CD4-positive, alpha-beta memory T cell (primary cell): ENCODE measurements at regions not wholly inside any gene's neighbourhood (a gene's known extent, or its start where the extent isn't known, plus 50 kb on each side); places are given as distances from the start of the nearest gene placed in this dataset.
A peak's percentile ranks its signal among the peaks of the same experiment; 100 is the strongest.

Experiments used
- CTCF ChIA-PET: fragments of 350-600 bp; sonication (Branson Sonifier 250); formaldehyde crosslinking; loops from one replicate; lab custom pipeline; 2021; ENCODE audit warnings: inconsistent platforms; ENCODE audit not compliant: partially characterized antibody; lab: Charles Lee
- POLR2A ChIA-PET: fragments of 350-600 bp; sonication (Branson Sonifier 250); formaldehyde crosslinking; loops from one replicate; lab custom pipeline; 2021; ENCODE audit not compliant: partially characterized antibody; lab: Charles Lee
- DNase-seq, 5 donors: peaks; one replicate each; pipeline versions ENCODE4 v3.0.0 to v3.0.0-alpha.2; 2020 to 2022; ENCODE audit warnings: mixed read lengths in 1 of 5
- H3K27ac ChIP-seq: one replicate; pipeline ENCODE4 v1.7.0; 2013; ENCODE audit warnings: low read depth, low read length
- H3K27me3 ChIP-seq: 2 replicates; pipeline ENCODE4 v1.7.0; 2013; ENCODE audit warnings: mild to moderate bottlenecking, low read length, moderate library complexity; ENCODE audit not compliant: insufficient read depth
- H3K36me3 ChIP-seq: 2 replicates; pipeline ENCODE4 v1.7.0; 2013; ENCODE audit warnings: mild to moderate bottlenecking, low read length, moderate library complexity; ENCODE audit not compliant: insufficient read depth
- H3K4me1 ChIP-seq: 2 replicates; pipeline ENCODE4 v1.7.0; 2013; ENCODE audit warnings: mild to moderate bottlenecking, low read length, moderate library complexity; ENCODE audit not compliant: insufficient read depth
- H3K4me3 ChIP-seq, 2 donors: one replicate each; pipeline ENCODE4 v1.7.0; 2013; ENCODE audit warnings: low read length in 2 of 2, mild to moderate bottlenecking in 1 of 2
- H3K9me3 ChIP-seq, 2 donors: one replicate each; pipeline ENCODE4 v1.7.0; 2013; ENCODE audit warnings: low read length in 2 of 2, control low read depth in 1 of 2; ENCODE audit not compliant: control insufficient read depth in 1 of 2
- H3K27ac Mint-ChIP-seq, 7 donors: one replicate each; pipeline ENCODE4 v1.8.0; 2020 to 2021; ENCODE audit warnings: mixed read lengths in 7 of 7, mild to moderate bottlenecking in 6 of 7, inconsistent platforms in 3 of 7, moderate library complexity in 3 of 7
- H3K27me3 Mint-ChIP-seq, 2 donors: one replicate each; pipeline ENCODE4 v1.8.0; 2020 to 2021; ENCODE audit warnings: mixed read lengths in 2 of 2
- H3K36me3 Mint-ChIP-seq, 2 donors: one replicate each; pipeline ENCODE4 v1.8.0; 2020 to 2021; ENCODE audit warnings: mixed read lengths in 2 of 2, inconsistent platforms in 1 of 2, mild to moderate bottlenecking in 1 of 2
- H3K4me1 Mint-ChIP-seq, 4 donors: one replicate each; pipeline ENCODE4 v1.8.0; 2020 to 2021; ENCODE audit warnings: mixed read lengths in 4 of 4, mild to moderate bottlenecking in 1 of 4
- H3K4me3 Mint-ChIP-seq, 8 donors: one replicate each; pipeline ENCODE4 v1.8.0; 2020 to 2021; ENCODE audit warnings: mixed read lengths in 8 of 8, mild to moderate bottlenecking in 7 of 8, moderate library complexity in 6 of 8, inconsistent platforms in 3 of 8
- H3K9me3 Mint-ChIP-seq, 8 donors: one replicate each; pipeline ENCODE4 v1.8.0; 2020 to 2021; ENCODE audit warnings: mixed read lengths in 8 of 8, mild to moderate bottlenecking in 5 of 8, inconsistent platforms in 3 of 8, moderate library complexity in 1 of 8
- intact Hi-C: fragments of 100-400 bp; cut with micrococcal nuclease; formaldehyde crosslinking; loops from one replicate; pipeline ENCODE4 v1.15.1; 2023

- no peaks in the 10 kb centered on the region for H3K4me1 ChIP-seq
- H3K9me3 ChIP-seq: no peaks in the 10 kb centered on the region
- intact Hi-C loops: loop anchor here (2.0 kb wide), 2 partner anchors 34 to 290 kb away; no protein-coding TSS in a partner anchor
- Mint-ChIP-seq H3K4me1 (peaks cover 5 to 10% (median 6%) of the 10 kb centered on the region in 4 donors), H3K36me3 (no peaks in the 10 kb centered on the region), H3K27ac (no peak overlapping the region), H3K27me3 (peaks cover 16 to 32% of the 10 kb centered on the region in 2 donors), H3K4me3 (no peak overlapping the region), H3K9me3 (no peaks in the 10 kb centered on the region)
- H3K27ac ChIP-seq: no peak overlapping the region
- no peak for DNase-seq
- ChIA-PET CTCF (interaction anchor here (0.8 to 2.1 kb wide), 7 partner anchors 9 to 48 kb away, joined by 3 to 5 read pairs (median 3); no protein-coding TSS in a partner anchor), POLR2A (no interaction called here)
- H3K36me3 ChIP-seq: no peaks in the 10 kb centered on the region
- no peak overlapping the region for H3K4me3 ChIP-seq
- no peaks in the 10 kb centered on the region for H3K27me3 ChIP-seq
Observed at GRCh38 chr10:104580321-104580720, 60.8 kb upstream of the SORCS3 start.

- CTCF ChIA-PET: interaction anchor here (0.9 to 2.1 kb wide), 6 partner anchors 8 to 40 kb away, joined by 3 to 5 read pairs (median 4); no protein-coding TSS in a partner anchor
- peaks cover 16 to 32% of the 10 kb centered on the region in 2 donors for H3K27me3 Mint-ChIP-seq
- H3K4me3 Mint-ChIP-seq: peak overlapping the region in 2 of 8 donors; percentile 38 to 60
- intact Hi-C loops: loop anchor here (2.0 kb wide), 2 partner anchors 34 to 290 kb away; no protein-coding TSS in a partner anchor
- Histone ChIP-seq H3K27me3 (no peaks in the 10 kb centered on the region), H3K27ac (no peak overlapping the region), H3K9me3 (no peaks in the 10 kb centered on the region), H3K36me3 (no peaks in the 10 kb centered on the region), H3K4me3 (no peak overlapping the region), H3K4me1 (no peaks in the 10 kb centered on the region)
- no peaks in the 10 kb centered on the region for H3K36me3 Mint-ChIP-seq
- no peaks in the 10 kb centered on the region for H3K9me3 Mint-ChIP-seq
- peaks cover 6 to 13% (median 9%) of the 10 kb centered on the region in 4 donors for H3K4me1 Mint-ChIP-seq
- peak; percentile 48 to 62 (median 60) for DNase-seq
- H3K27ac Mint-ChIP-seq: peak overlapping the region in 2 of 7 donors; percentile 0 to 10
- POLR2A ChIA-PET: no interaction called here
Observed at GRCh38 chr10:104580774-104581675, 60.1 kb upstream of the SORCS3 start.

- intact Hi-C loops: loop anchor here (2.0 kb wide), 2 partner anchors 33 to 291 kb away; no protein-coding TSS in a partner anchor
- Mint-ChIP-seq H3K4me1 (peaks cover 15 to 22% (median 19%) of the 10 kb centered on the region in 4 donors), H3K4me3 (no peak overlapping the region), H3K27ac (no peak overlapping the region), H3K36me3 (no peaks in the 10 kb centered on the region), H3K9me3 (no peaks in the 10 kb centered on the region), H3K27me3 (peaks cover 16 to 28% of the 10 kb centered on the region in 2 donors)
- peaks cover 8% of the 10 kb centered on the region for H3K4me1 ChIP-seq
- H3K36me3 ChIP-seq: no peaks in the 10 kb centered on the region
- CTCF ChIA-PET: interaction anchor here (1.0 to 1.3 kb wide), 2 partner anchors 9 to 10 kb away, joined by 3 to 8 read pairs; no protein-coding TSS in a partner anchor
- H3K27ac ChIP-seq: no peak overlapping the region
- H3K27me3 ChIP-seq: no peaks in the 10 kb centered on the region
- no peaks in the 10 kb centered on the region for H3K9me3 ChIP-seq
- no peak for DNase-seq
- H3K4me3 ChIP-seq: no peak overlapping the region
- POLR2A ChIA-PET: no interaction called here
Observed at GRCh38 chr10:104581884-104582601, 59.0 kb upstream of the SORCS3 start.

- intact Hi-C loops: no loop called here
- peaks cover 16 to 28% of the 10 kb centered on the region in 2 donors for H3K27me3 Mint-ChIP-seq
- POLR2A ChIA-PET: no interaction called here
Observed at GRCh38 chr10:104582602-104582951, 58.5 kb upstream of the SORCS3 start.

GRCh38 chr10:104582966-104583365 is 58.1 kb upstream of the SORCS3 start:
- no peak overlapping the region for H3K4me3 ChIP-seq
- no peaks in the 10 kb centered on the region for H3K36me3 Mint-ChIP-seq
- intact Hi-C loops: no loop called here
- H3K27ac Mint-ChIP-seq: no peak overlapping the region
- DNase-seq: no peak
- ChIA-PET POLR2A (no interaction called here), CTCF (interaction anchor here (1.3 kb wide), 1 partner anchor 11 kb away, joined by 8 read pairs; no protein-coding TSS in a partner anchor)
- peaks cover 17 to 29% (median 26%) of the 10 kb centered on the region in 4 donors for H3K4me1 Mint-ChIP-seq
- H3K9me3 ChIP-seq: no peaks in the 10 kb centered on the region
- H3K4me1 ChIP-seq: peaks cover 16% of the 10 kb centered on the region
- no peak overlapping the region for H3K27ac ChIP-seq
- peaks cover 16 to 28% of the 10 kb centered on the region in 2 donors for H3K27me3 Mint-ChIP-seq
- no peaks in the 10 kb centered on the region for H3K36me3 ChIP-seq
- H3K4me3 Mint-ChIP-seq: no peak overlapping the region
- no peaks in the 10 kb centered on the region for H3K27me3 ChIP-seq
- no peaks in the 10 kb centered on the region for H3K9me3 Mint-ChIP-seq

More at GRCh38 chr10:104582602-104582951, 58.5 kb upstream of the SORCS3 start:
- no peaks in the 10 kb centered on the region for H3K27me3 ChIP-seq
- DNase-seq: no peak
- H3K36me3 Mint-ChIP-seq: no peaks in the 10 kb centered on the region
- H3K4me1 Mint-ChIP-seq: peaks cover 17 to 26% (median 24%) of the 10 kb centered on the region in 4 donors
- no peaks in the 10 kb centered on the region for H3K9me3 ChIP-seq
- H3K4me3 Mint-ChIP-seq: no peak overlapping the region
- H3K27ac Mint-ChIP-seq: no peak overlapping the region
- no peaks in the 10 kb centered on the region for H3K36me3 ChIP-seq
- no peak overlapping the region for H3K4me3 ChIP-seq
- peaks cover 13% of the 10 kb centered on the region for H3K4me1 ChIP-seq
- H3K9me3 Mint-ChIP-seq: no peaks in the 10 kb centered on the region
- CTCF ChIA-PET: interaction anchor here (1.3 kb wide), 1 partner anchor 10 kb away, joined by 8 read pairs; no protein-coding TSS in a partner anchor
- H3K27ac ChIP-seq: no peak overlapping the region

GRCh38 chr10:104584541-104584940 is 56.5 kb upstream of the SORCS3 start:
- no peaks in the 10 kb centered on the region for H3K27me3 ChIP-seq
- CTCF ChIA-PET: no interaction called here
- DNase-seq: no peak
- no peaks in the 10 kb centered on the region for H3K9me3 ChIP-seq
- H3K4me1 ChIP-seq: peaks cover 16% of the 10 kb centered on the region
- POLR2A ChIA-PET: no interaction called here
- intact Hi-C loops: no loop called here
- Mint-ChIP-seq H3K4me3 (no peak overlapping the region), H3K4me1 (peaks cover 17 to 29% (median 28%) of the 10 kb centered on the region in 4 donors), H3K9me3 (no peaks in the 10 kb centered on the region), H3K36me3 (no peaks in the 10 kb centered on the region), H3K27ac (no peak overlapping the region), H3K27me3 (peaks cover 13 to 24% of the 10 kb centered on the region in 2 donors)
- H3K27ac ChIP-seq: no peak overlapping the region
- no peak overlapping the region for H3K4me3 ChIP-seq
- H3K36me3 ChIP-seq: no peaks in the 10 kb centered on the region
